ENCODE measurements at regions not wholly inside any gene's neighbourhood (a gene's known extent, or its start where the extent isn't known, plus 50 kb on each side); places are given as distances from the start of the nearest gene placed in this dataset.

- Histone ChIP-seq H3K79me2 (ENCODE audit: control insufficient read depth in 1 of 2, insufficient read depth in 2 of 2, low read length in 2 of 2) (no peaks in the 10 kb centered on the region), H3K4me1 (replicated peaks in 1 of 4; ENCODE audit: control insufficient read depth in 3 of 4, insufficient read depth in 4 of 4, low read length in 3 of 4) (peaks cover 0 to 6% (median 3%) of the 10 kb centered on the region in 4 experiments; a peak in 4 of 7 replicates), H3K36me3 (ENCODE audit: control insufficient read depth in 2 of 4, insufficient read depth in 4 of 4, low read length in 3 of 4) (no peaks in the 10 kb centered on the region), H2AK5ac (ENCODE audit: low read depth, low read length) (no peak overlapping the region), H2BK120ac (replicated peaks; ENCODE audit: low read depth, low read length) (no peak overlapping the region), H3K9ac (replicated peaks in 1 of 4; ENCODE audit: extremely low read depth in 1 of 4, low read depth in 3 of 4, low read length in 3 of 4) (no peak overlapping the region), H4K8ac (ENCODE audit: extremely low read depth, insufficient read depth, low read length) (no peak overlapping the region), H2BK5ac (ENCODE audit: low read depth, low read length) (no peak overlapping the region), H3K14ac (ENCODE audit: insufficient read length) (no peak overlapping the region), H3K23ac (ENCODE audit: insufficient read length) (no peak overlapping the region), H3K4me3 (ENCODE audit: extremely low read depth in 1 of 4, insufficient read depth in 2 of 4, low read depth in 3 of 4, low read length in 4 of 4) (no peak overlapping the region), H3K4me2 (ENCODE audit: insufficient read depth in 1 of 2, low read depth in 2 of 2, low read length in 2 of 2) (no peak overlapping the region), H3K23me2 (ENCODE audit: low read depth, low read length) (no peaks in the 10 kb centered on the region), H4K20me1 (replicated peaks in 1 of 2; ENCODE audit: control insufficient read depth in 1 of 2, insufficient read depth in 2 of 2, low read length in 2 of 2) (no peaks in the 10 kb centered on the region), H3K18ac (ENCODE audit: extremely low read depth, low read length) (no peak overlapping the region), H2AFZ (ENCODE audit: low read length) (no peak overlapping the region), H4K91ac (replicated peaks; ENCODE audit: insufficient read length, low read length) (no peak overlapping the region), H3K79me1 (ENCODE audit: low read depth, low read length) (no peaks in the 10 kb centered on the region), H2BK12ac (ENCODE audit: low read depth, low read length) (no peak overlapping the region), H3K4ac (replicated peaks; ENCODE audit: insufficient read length, low read depth, low read length) (no peak overlapping the region), H4K5ac (ENCODE audit: insufficient read length, low read depth, low read length) (no peak overlapping the region), H2BK20ac (ENCODE audit: low read length) (no peak overlapping the region), H3K27ac (ENCODE audit: low read depth, low read length) (no peak overlapping the region), H3K27me3 (replicated peaks in 1 of 4; ENCODE audit: control insufficient read depth in 3 of 4, extremely low read depth in 1 of 4, insufficient read depth in 3 of 4, low read length in 3 of 4) (no peaks in the 10 kb centered on the region; a peak in 1 of 7 replicates), H2BK15ac (ENCODE audit: low read length) (peak overlapping the region; percentile 66; the same call in 1 of the 2 replicates), H3K56ac (replicated peaks; ENCODE audit: insufficient read length, low read depth, low read length) (no peak overlapping the region), H3K9me3 (ENCODE audit: insufficient read depth in 2 of 2, low read depth in 1 of 2, low read length in 1 of 2) (no peaks in the 10 kb centered on the region)
- ChIA-PET POLR2A (ENCODE audit: partially characterized antibody) (no interaction called here), CTCF (ENCODE audit: partially characterized antibody) (interaction anchor here (0.6 to 6.6 kb wide), 4 partner anchors 13 to 183 kb away, joined by 3 to 43 read pairs (median 4); no protein-coding TSS in a partner anchor)
- no peak for DNase-seq (ENCODE audit: low read depth in 1 of 2, low spot score in 2 of 2)
- 92% methylated on average over 1 of the region's 1 CpG; no CpG with 5 or more reads in 1 of the 2 experiments for WGBS, 2 experiments (ENCODE audit: extremely low coverage in 1 of 2, insufficient coverage in 1 of 2, insufficient read length in 1 of 2, insufficient replicate concordance in 2 of 2, low coverage in 1 of 2, low lambda C conversion rate in 2 of 2, missing lambda C conversion rate in 1 of 2)
- FAIRE-seq, result no peak
- no peak for TF ChIP-seq MAFK (IDR thresholded peaks at IDR 0.05; ENCODE audit: low read depth, low read length)
- no peak for TF ChIP-seq CBX5 (IDR thresholded peaks at IDR 0.05; ENCODE audit: low read depth, low read length)
- no peak for TF ChIP-seq BRCA1 (IDR thresholded peaks at IDR 0.05; ENCODE audit: low read depth, low read length)
- TF ChIP-seq HDAC2 (IDR thresholded peaks at IDR 0.05; ENCODE audit: borderline replicate concordance in 1 of 2, low read depth in 2 of 2, low read length in 2 of 2), result no peak
- no peak for TF ChIP-seq HDAC6 (IDR thresholded peaks at IDR 0.05; ENCODE audit: low read depth, low read length)
- no peak for TF ChIP-seq RFX5 (IDR thresholded peaks at IDR 0.05; ENCODE audit: borderline replicate concordance, low read depth, low read length)
- TF ChIP-seq CHD2 (IDR thresholded peaks at IDR 0.05; ENCODE audit: low read length), result no peak
- TF ChIP-seq EP300 (IDR thresholded peaks at IDR 0.05; ENCODE audit: borderline replicate concordance in 1 of 2, low read depth in 2 of 2, low read length in 2 of 2), result no peak
- TF ChIP-seq ZNF274 (IDR thresholded peaks at IDR 0.05; ENCODE audit: borderline replicate concordance, extremely low read depth, low read length), result no peak
- TF ChIP-seq CBX8 (IDR thresholded peaks at IDR 0.05; ENCODE audit: borderline replicate concordance, low read depth, low read length), result no peak
- no peak for TF ChIP-seq KDM4A (IDR thresholded peaks at IDR 0.05; ENCODE audit: low read depth, low read length, severe bottlenecking)
- no peak for TF ChIP-seq SIN3A (conservative IDR thresholded peaks at IDR 0.05 in 1 of 2, IDR thresholded peaks at IDR 0.05 in 1 of 2; ENCODE audit: low read depth in 1 of 2, low read length in 2 of 2)
- no peak for TF ChIP-seq BACH1 (IDR thresholded peaks at IDR 0.05; ENCODE audit: low read length)
- TF ChIP-seq, protein P1, sequence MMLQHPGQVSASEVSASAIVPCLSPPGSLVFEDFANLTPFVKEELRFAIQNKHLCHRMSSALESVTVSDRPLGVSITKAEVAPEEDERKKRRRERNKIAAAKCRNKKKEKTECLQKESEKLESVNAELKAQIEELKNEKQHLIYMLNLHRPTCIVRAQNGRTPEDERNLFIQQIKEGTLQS (IDR thresholded peaks at IDR 0.05; ENCODE audit: insufficient read depth, low read depth, low read length), result no peak
Measured at GRCh38 chr1:168427051-168427450, 116.7 kb downstream of the XCL2 start.

Data from H1 (cell line).